ENCODE measurements at regions not wholly inside any gene's neighbourhood (a gene's known extent, or its start where the extent isn't known, plus 50 kb on each side); places are given as distances from the start of the nearest gene placed in this dataset.
"Not testable (repeated sequence)": the region's sequence is repeated elsewhere in the genome, so short reads cannot be mapped to it uniquely, and the experiment has no call there.

- TF ChIP-seq CTCF (IDR thresholded peaks at IDR 0.05; ENCODE audit: low read depth, low read length), result no peak
- in situ Hi-C loops (cut with HindIII; ENCODE audit: low sequenced_read_pairs), result no loop called here
- H3K4me3 ChIP-seq (ENCODE audit: low read depth, low read length), result no peak overlapping the region
- no peak for DNase-seq (ENCODE audit: low read depth, low spot score)
Measured at GRCh38 chr5:112586596-112587062, 151.1 kb upstream of the APC start.

GRCh38 chr5:112590858-112591257 is 146.8 kb upstream of the APC start:
- DNase-seq (ENCODE audit: low read depth, low spot score); in situ Hi-C loops (cut with HindIII; ENCODE audit: low sequenced_read_pairs); H3K4me3 ChIP-seq (ENCODE audit: low read depth, low read length): not testable (repeated sequence)

- in situ Hi-C loops (cut with HindIII; ENCODE audit: low sequenced_read_pairs), result no loop called here
- no peak overlapping the region for H3K4me3 ChIP-seq (ENCODE audit: low read depth, low read length)
- no peak for TF ChIP-seq CTCF (IDR thresholded peaks at IDR 0.05; ENCODE audit: low read depth, low read length)
- no peak for DNase-seq (ENCODE audit: low read depth, low spot score)
Measured at GRCh38 chr5:112594095-112594850, 143.4 kb upstream of the APC start.

DNA sequence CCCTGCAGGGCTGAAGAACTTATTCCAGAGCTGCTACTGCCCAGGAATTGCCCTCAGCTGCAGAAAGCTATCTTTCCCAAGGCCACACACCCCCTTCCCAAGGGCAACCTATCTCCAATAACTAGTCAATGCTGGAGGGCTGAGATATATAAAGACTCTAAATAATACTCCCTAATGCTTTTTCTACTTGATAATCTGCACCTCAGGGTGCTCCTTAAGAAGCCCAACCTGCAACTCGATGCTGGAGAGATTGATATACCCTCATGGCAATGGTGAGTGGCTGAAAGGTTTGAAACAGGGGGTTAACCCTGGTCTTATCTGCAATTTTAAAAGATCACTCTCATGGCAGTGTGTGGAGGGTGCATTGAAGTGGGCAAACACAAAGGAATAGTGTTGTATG is 142.7 kb upstream of the APC start:
- no peak for TF ChIP-seq CTCF (IDR thresholded peaks at IDR 0.05; ENCODE audit: low read depth, low read length)
- no peak for DNase-seq (ENCODE audit: low read depth, low spot score)
- no peak overlapping the region for H3K4me3 ChIP-seq (ENCODE audit: low read depth, low read length)
- in situ Hi-C loops (cut with HindIII; ENCODE audit: low sequenced_read_pairs), result no loop called here

- no peak overlapping the region for H3K4me3 ChIP-seq (ENCODE audit: low read depth, low read length)
- no peak for DNase-seq (ENCODE audit: low read depth, low spot score)
- in situ Hi-C loops (cut with HindIII; ENCODE audit: low sequenced_read_pairs), result no loop called here
- TF ChIP-seq CTCF (IDR thresholded peaks at IDR 0.05; ENCODE audit: low read depth, low read length), result no peak
Measured at GRCh38 chr5:112597831-112598230, 139.9 kb upstream of the APC start.

- in situ Hi-C loops (cut with HindIII; ENCODE audit: low sequenced_read_pairs); DNase-seq (ENCODE audit: low read depth, low spot score); H3K4me3 ChIP-seq (ENCODE audit: low read depth, low read length): not testable (repeated sequence)
Measured at GRCh38 chr5:112600510-112600909, 137.2 kb upstream of the APC start.

DNA sequence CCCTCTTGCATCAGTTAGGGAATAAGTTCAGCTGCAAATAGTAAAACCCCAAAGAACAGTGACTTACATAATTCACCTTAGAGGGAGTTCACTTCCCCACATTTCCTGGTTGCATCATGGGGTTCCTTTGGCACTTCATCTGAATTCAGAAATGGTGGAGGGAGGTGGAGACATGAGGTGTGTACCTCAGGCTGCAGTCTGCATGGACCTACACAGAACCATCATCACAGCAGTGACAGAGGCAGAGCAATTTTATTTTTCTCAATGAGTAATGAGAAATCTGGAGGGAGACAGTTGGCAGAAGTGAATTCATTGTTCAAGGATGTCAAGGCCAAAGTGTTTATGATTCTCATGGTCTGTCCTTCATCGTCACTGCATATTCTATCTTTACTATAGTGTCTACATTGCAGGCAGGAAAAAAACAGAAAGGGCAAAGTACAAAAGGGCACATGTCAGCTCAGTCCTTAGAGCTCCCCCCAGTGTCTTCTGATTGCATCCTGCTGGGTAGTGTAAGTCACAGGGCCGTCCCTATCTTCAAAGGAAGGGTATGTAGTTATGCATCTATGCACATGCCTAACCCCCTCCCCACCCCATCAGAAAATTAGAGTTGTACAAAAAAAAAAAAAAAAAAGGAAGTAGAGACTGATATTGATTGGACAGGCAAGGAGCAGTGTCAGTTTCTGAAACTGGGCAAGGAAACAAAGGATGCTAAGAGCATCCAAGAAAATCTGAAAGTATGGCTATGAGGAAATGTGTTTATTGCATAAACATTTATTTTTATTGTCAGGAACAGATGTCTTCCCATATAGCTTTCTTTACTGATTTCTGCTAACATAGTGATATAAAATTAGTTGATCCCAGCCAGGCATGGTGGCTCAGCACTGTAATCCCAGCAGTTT is 132.7 kb upstream of the APC start:
- no peak for DNase-seq (ENCODE audit: low read depth, low spot score)
- TF ChIP-seq CTCF (IDR thresholded peaks at IDR 0.05; ENCODE audit: low read depth, low read length), result no peak
- H3K4me3 ChIP-seq (ENCODE audit: low read depth, low read length), result no peak overlapping the region
- in situ Hi-C loops (cut with HindIII; ENCODE audit: low sequenced_read_pairs), result no loop called here
